ENCODE measurements at regions not wholly inside any gene's neighbourhood (a gene's known extent, or its start where the extent isn't known, plus 50 kb on each side); places are given as distances from the start of the nearest gene placed in this dataset.

DNA sequence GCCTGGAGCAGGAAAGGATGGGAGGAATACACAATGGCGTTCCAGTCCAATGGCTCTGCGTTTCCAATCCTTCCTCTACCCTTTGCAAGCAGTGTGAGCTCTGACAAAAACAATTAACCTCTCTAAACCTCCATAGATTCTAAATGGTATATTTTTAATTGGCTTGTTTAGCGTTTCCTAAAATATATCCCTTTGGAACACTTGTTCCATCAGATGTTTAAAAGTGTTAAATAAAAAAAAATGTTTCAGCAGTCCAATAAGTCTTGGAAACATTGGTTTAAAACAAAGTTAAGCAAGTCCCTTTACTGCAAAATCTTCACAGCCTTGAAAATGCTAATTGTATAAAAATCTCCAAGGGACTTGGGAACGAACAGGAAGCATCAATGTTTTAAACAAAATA lies 432.3 kb upstream of the ARRDC4 start:
- Histone ChIP-seq H3K9ac (ENCODE audit: low read length) (no peak overlapping the region), H3K27ac (ENCODE audit: low read length) (no peak overlapping the region), H3K79me2 (ENCODE audit: low read length) (no peaks in the 10 kb centered on the region), H3K9me3 (ENCODE audit: insufficient read depth, low read length) (no peaks in the 10 kb centered on the region), H3K36me3 (replicated peaks; ENCODE audit: low read depth, low read length) (no peaks in the 10 kb centered on the region), H3K4me1 (ENCODE audit: low read length) (no peaks in the 10 kb centered on the region), H2AFZ (ENCODE audit: low read depth, low read length) (no peak overlapping the region), H4K20me1 (ENCODE audit: insufficient read depth, low read length) (no peaks in the 10 kb centered on the region), H3K27me3 (ENCODE audit: low read depth, low read length) (no peaks in the 10 kb centered on the region), H3K4me2 (ENCODE audit: low read length) (no peak overlapping the region), H3K4me3 (ENCODE audit: low read length) (no peak overlapping the region)
- TF ChIP-seq EZH2phosphoT487 (IDR thresholded peaks at IDR 0.05; ENCODE audit: low read depth): no peak
- TF ChIP-seq, protein P1, sequence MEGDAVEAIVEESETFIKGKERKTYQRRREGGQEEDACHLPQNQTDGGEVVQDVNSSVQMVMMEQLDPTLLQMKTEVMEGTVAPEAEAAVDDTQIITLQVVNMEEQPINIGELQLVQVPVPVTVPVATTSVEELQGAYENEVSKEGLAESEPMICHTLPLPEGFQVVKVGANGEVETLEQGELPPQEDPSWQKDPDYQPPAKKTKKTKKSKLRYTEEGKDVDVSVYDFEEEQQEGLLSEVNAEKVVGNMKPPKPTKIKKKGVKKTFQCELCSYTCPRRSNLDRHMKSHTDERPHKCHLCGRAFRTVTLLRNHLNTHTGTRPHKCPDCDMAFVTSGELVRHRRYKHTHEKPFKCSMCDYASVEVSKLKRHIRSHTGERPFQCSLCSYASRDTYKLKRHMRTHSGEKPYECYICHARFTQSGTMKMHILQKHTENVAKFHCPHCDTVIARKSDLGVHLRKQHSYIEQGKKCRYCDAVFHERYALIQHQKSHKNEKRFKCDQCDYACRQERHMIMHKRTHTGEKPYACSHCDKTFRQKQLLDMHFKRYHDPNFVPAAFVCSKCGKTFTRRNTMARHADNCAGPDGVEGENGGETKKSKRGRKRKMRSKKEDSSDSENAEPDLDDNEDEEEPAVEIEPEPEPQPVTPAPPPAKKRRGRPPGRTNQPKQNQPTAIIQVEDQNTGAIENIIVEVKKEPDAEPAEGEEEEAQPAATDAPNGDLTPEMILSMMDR (IDR thresholded peaks at IDR 0.05; ENCODE audit: low read depth, low read length): no peak

DNA sequence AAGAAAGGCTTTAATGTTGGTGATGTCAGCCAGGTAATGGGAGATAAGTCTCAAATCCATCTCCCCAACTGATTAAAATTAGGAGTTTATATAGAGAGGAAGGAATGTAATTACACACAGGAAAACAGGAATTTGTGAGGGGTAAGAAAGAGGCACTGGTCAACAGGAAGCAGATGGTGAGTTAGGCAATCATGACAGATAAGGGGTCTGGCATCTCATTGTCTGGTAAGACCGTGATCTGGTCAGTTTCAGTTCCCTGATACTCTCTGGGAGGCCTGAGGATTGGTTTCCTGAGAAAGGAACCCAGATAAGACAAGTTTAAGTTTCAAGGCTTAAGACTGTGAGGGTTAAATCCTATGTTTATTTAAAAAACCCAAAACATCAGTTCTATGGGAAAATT lies 414.7 kb upstream of the ARRDC4 start:
- Histone ChIP-seq H3K4me1 (ENCODE audit: low read length) (no peaks in the 10 kb centered on the region), H3K9me3 (ENCODE audit: insufficient read depth, low read length) (no peaks in the 10 kb centered on the region), H4K20me1 (ENCODE audit: insufficient read depth, low read length) (no peaks in the 10 kb centered on the region), H3K9ac (ENCODE audit: low read length) (no peak overlapping the region), H3K4me3 (ENCODE audit: low read length) (no peak overlapping the region), H3K4me2 (ENCODE audit: low read length) (no peak overlapping the region), H3K27ac (ENCODE audit: low read length) (no peak overlapping the region), H3K27me3 (ENCODE audit: low read depth, low read length) (no peaks in the 10 kb centered on the region), H3K79me2 (ENCODE audit: low read length) (no peaks in the 10 kb centered on the region), H2AFZ (ENCODE audit: low read depth, low read length) (no peak overlapping the region), H3K36me3 (replicated peaks; ENCODE audit: low read depth, low read length) (no peaks in the 10 kb centered on the region)
- TF ChIP-seq EZH2phosphoT487 (IDR thresholded peaks at IDR 0.05; ENCODE audit: low read depth): no peak
- TF ChIP-seq, protein P1 (IDR thresholded peaks at IDR 0.05; ENCODE audit: low read depth, low read length): no peak

DNA sequence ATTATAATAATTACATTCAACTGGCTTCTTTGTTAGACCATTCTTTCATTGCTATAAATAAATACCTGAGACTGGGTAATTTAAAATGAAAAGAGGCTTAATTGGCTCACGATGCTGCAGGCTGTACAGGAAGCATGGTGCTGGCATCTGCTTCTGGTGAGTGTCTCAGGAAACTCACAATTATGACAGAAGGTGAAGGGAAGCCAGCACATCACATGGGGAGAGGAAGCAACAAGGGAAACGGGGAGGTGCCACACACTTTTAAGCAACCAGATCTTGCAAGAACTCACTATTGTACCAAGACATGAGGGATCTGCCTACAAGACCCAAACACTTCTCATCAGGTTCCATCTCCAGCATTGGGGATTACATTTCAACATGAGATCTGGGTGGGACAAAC lies 413.1 kb upstream of the ARRDC4 start:
- Histone ChIP-seq H3K4me2 (ENCODE audit: low read length) (no peak overlapping the region), H3K36me3 (replicated peaks; ENCODE audit: low read depth, low read length) (no peaks in the 10 kb centered on the region), H2AFZ (ENCODE audit: low read depth, low read length) (no peak overlapping the region), H3K4me3 (ENCODE audit: low read length) (no peak overlapping the region), H3K9ac (ENCODE audit: low read length) (no peak overlapping the region), H3K9me3 (ENCODE audit: insufficient read depth, low read length) (no peaks in the 10 kb centered on the region), H3K4me1 (ENCODE audit: low read length) (no peaks in the 10 kb centered on the region), H3K27me3 (ENCODE audit: low read depth, low read length) (no peaks in the 10 kb centered on the region), H3K79me2 (ENCODE audit: low read length) (no peaks in the 10 kb centered on the region), H3K27ac (ENCODE audit: low read length) (no peak overlapping the region), H4K20me1 (ENCODE audit: insufficient read depth, low read length) (no peaks in the 10 kb centered on the region)
- TF ChIP-seq, protein P1 (IDR thresholded peaks at IDR 0.05; ENCODE audit: low read depth, low read length): no peak
- TF ChIP-seq EZH2phosphoT487 (IDR thresholded peaks at IDR 0.05; ENCODE audit: low read depth): no peak

DNA sequence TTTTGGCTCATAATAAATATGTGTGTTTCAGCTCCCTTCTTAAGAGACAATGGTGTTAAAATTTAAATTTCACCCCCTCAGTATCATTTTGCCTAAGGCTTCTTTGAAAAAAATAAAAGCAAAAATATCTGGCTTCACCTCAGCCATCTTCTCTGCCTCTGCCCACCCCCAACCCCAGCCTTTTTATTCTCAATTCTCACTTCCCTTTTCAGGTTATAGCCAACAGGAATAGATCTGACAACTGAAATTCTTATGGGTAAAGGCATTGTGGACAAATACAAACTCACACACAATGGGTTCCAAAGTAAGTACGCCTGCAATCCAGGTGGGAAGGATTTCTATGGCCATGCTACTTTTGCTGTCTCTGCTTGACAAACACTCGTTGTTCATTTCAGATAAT lies 399.0 kb upstream of the ARRDC4 start:
- no peaks in the 10 kb centered on the region for H3K9me3 ChIP-seq (ENCODE audit: insufficient read depth, low read length)
- H3K9ac ChIP-seq (ENCODE audit: low read length): no peak overlapping the region
- H3K27ac ChIP-seq (ENCODE audit: low read length): no peak overlapping the region
- no peaks in the 10 kb centered on the region for H3K27me3 ChIP-seq (ENCODE audit: low read depth, low read length)
- no peaks in the 10 kb centered on the region for H3K79me2 ChIP-seq (ENCODE audit: low read length)
- H3K4me3 ChIP-seq (ENCODE audit: low read length): no peak overlapping the region
- H4K20me1 ChIP-seq (ENCODE audit: insufficient read depth, low read length): no peaks in the 10 kb centered on the region
- H3K4me2 ChIP-seq (ENCODE audit: low read length): no peak overlapping the region
- peaks cover 7% of the 10 kb centered on the region; the same call in 1 of the 2 replicates for H3K4me1 ChIP-seq (ENCODE audit: low read length)
- H3K36me3 ChIP-seq (replicated peaks; ENCODE audit: low read depth, low read length): no peaks in the 10 kb centered on the region
- no peak overlapping the region for H2AFZ ChIP-seq (ENCODE audit: low read depth, low read length)
- TF ChIP-seq EZH2phosphoT487 (IDR thresholded peaks at IDR 0.05; ENCODE audit: low read depth): no peak
- TF ChIP-seq, protein P1 (IDR thresholded peaks at IDR 0.05; ENCODE audit: low read depth, low read length): no peak

All from OCI-LY3 (cell line).